Upper lobe of right lung (tissue), 1 donor: ENCODE measurements at regions not wholly inside any gene's neighbourhood (a gene's known extent, or its start where the extent isn't known, plus 50 kb on each side); places are given as distances from the start of the nearest gene placed in this dataset.

Experiments
- ATAC-seq: fragments of 200-7000 bp; cut with Tn5 transposase; one replicate; pipeline ENCODE4 v1.9.1; 2020; ENCODE audit warnings: mild to moderate bottlenecking, moderate library complexity
- DNase-seq: peaks from one replicate; pipeline ENCODE4 v3.0.0-alpha.2; 2020
- H3K27ac ChIP-seq: fragments of 200-600 bp; one replicate; pipeline ENCODE4 v1.8.0; 2022
- H3K27me3 ChIP-seq: fragments of 200-600 bp; one replicate; pipeline ENCODE4 v1.8.0; 2022; ENCODE audit warnings: mild to moderate bottlenecking
- H3K36me3 ChIP-seq: fragments of 200-600 bp; one replicate; pipeline ENCODE4 v1.8.0; 2022
- H3K4me1 ChIP-seq: fragments of 200-600 bp; one replicate; pipeline ENCODE4 v1.8.0; 2022
- H3K4me3 ChIP-seq: fragments of 200-600 bp; one replicate; pipeline ENCODE4 v1.8.0; 2022; ENCODE audit warnings: mild to moderate bottlenecking
- H3K9me3 ChIP-seq: fragments of 200-600 bp; one replicate; pipeline ENCODE4 v1.8.0; 2022
- intact Hi-C: fragments of 100-400 bp; cut with DNase I; formaldehyde crosslinking; loops from one replicate; pipeline ENCODE4 v1.11.0; 2022
- TF ChIP-seq, protein P1 (sequence below): fragments of 200-600 bp; IDR thresholded peaks from one replicate; pipeline ENCODE4 v1.8.0; 2022; ENCODE audit warnings: antibody characterized with exemption
- donor health status: DM: no; HTN: yes; CAD: no; lungs with severe emphysema.

DNA sequence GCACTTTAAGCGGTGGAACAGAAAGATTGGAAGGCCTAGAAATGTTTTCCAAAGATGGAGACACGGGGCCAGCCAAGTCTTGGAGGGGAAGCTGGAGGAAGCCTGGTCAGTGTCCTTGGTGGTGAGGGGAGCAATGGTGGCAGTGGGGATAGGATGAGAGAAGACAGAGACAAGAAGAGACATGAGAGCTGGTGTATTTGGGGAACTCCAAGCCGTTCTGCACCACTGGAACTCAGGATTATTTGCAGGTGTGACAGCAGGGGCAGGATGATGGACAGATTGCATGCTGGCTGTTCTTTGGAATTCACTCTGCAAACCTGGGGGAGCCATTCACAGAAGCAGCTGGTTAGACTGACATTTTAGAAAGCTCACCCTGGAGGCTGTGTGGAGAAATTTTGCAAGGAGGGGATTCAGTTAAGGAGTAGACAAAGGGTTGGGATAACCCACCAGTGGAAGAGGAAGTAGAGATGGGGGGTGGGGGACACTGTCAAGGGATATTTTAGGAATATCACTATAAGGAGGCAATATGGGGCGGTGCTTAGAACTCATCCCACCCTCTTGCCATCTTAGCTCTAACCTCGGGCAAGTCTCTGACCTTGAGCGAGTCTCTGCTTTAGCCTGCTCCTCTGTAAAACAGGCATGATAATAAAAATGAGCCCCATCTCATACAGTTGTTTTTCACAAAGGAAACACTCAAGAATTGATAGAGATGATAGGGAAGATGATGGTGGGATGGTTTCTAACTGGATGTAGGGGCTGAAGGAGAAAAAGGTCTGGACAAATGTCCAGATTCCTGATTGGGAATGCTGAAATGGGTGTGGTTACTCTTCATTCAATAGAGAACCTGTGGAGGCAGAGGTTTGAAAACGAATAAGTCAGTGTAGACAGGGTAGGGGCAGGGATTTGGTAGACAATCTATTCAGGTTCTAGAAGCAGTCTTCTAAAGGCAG, 175.8 kb downstream of the MYCN start:
- H3K36me3 ChIP-seq = no peaks in the 10 kb centered on the region
- H3K9me3 ChIP-seq = no peaks in the 10 kb centered on the region
- no peak overlapping the region for H3K27ac ChIP-seq
- DNase-seq = no peak
- no peak for ATAC-seq
- no peaks in the 10 kb centered on the region for H3K4me1 ChIP-seq
- intact Hi-C loops = no loop called here
- no peak overlapping the region for H3K4me3 ChIP-seq
- no peaks in the 10 kb centered on the region for H3K27me3 ChIP-seq
- TF ChIP-seq, protein P1, sequence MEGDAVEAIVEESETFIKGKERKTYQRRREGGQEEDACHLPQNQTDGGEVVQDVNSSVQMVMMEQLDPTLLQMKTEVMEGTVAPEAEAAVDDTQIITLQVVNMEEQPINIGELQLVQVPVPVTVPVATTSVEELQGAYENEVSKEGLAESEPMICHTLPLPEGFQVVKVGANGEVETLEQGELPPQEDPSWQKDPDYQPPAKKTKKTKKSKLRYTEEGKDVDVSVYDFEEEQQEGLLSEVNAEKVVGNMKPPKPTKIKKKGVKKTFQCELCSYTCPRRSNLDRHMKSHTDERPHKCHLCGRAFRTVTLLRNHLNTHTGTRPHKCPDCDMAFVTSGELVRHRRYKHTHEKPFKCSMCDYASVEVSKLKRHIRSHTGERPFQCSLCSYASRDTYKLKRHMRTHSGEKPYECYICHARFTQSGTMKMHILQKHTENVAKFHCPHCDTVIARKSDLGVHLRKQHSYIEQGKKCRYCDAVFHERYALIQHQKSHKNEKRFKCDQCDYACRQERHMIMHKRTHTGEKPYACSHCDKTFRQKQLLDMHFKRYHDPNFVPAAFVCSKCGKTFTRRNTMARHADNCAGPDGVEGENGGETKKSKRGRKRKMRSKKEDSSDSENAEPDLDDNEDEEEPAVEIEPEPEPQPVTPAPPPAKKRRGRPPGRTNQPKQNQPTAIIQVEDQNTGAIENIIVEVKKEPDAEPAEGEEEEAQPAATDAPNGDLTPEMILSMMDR = no peak

DNA sequence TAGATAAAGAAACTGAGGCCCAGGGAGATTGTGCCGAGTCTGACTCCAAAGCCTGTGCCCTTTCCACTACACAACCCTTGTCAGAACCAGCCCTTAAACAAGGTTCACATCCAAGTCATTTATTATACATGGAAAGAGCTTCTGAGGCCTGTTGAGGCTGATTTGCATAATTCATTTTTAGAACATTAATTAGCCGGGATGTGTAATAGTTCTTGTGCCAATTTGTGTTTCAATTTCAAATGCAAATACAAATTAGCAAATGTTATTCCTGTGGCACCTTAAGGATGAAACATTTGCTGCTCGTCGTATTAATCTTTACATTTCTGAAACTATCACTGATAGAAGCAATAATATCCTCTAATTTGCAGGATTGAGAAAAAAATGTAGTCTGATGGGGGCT, 174.9 kb downstream of the MYCN start:
- Histone ChIP-seq H3K36me3 (no peaks in the 10 kb centered on the region), H3K27ac (no peak overlapping the region), H3K4me1 (no peaks in the 10 kb centered on the region), H3K9me3 (no peaks in the 10 kb centered on the region), H3K27me3 (no peaks in the 10 kb centered on the region), H3K4me3 (no peak overlapping the region)
- DNase-seq (no peak), ATAC-seq (no peak)
- TF ChIP-seq, protein P1 = no peak
- intact Hi-C loops = no loop called here

DNA sequence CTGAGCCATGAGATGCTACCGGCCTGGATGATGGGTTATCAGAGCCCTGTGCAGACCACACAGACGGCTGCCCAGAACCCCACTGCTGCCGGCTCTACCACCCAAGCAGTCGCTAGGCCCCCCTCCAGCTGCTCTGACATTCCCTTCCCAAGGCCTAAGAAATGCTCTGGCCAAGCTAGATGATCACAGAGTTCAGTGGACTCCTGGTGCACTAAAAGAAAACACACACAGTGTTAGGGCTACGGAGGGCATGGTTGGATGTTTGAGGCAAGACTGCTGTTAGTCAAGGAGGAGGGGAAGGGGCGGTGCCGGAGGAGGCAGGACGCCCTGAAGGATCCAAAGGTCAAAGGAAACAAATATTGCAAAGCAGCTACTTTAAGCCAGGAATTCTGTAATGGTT, 174.5 kb downstream of the MYCN start:
- no peaks in the 10 kb centered on the region for H3K36me3 ChIP-seq
- no peak overlapping the region for H3K27ac ChIP-seq
- intact Hi-C loops = no loop called here
- TF ChIP-seq, protein P1 = no peak
- H3K4me1 ChIP-seq = no peaks in the 10 kb centered on the region
- H3K9me3 ChIP-seq = no peaks in the 10 kb centered on the region
- no peak for DNase-seq
- no peaks in the 10 kb centered on the region for H3K27me3 ChIP-seq
- no peak overlapping the region for H3K4me3 ChIP-seq
- no peak for ATAC-seq

DNA sequence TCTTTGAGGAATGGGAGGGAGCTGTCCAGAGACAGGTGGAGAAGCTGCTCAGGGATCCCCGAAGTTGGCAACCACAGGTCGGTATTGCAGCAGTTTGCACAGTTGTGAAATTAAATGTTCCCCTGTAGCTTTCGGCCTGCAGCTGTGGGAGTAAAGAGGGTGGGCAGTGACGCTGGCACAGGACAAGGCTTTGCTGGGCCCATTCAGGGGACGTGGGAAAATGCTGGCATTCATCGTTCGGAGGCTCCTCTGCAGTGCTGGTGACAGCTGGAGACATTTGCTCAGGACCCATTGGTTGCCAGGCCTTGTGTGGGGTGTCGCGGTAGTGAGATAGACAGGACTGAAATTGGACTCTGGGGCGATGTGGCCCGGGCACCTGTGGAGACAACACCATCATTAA, 173.7 kb downstream of the MYCN start:
- H3K36me3 ChIP-seq = no peaks in the 10 kb centered on the region
- intact Hi-C loops = no loop called here
- no peaks in the 10 kb centered on the region for H3K9me3 ChIP-seq
- DNase-seq = no peak
- H3K27ac ChIP-seq = no peak overlapping the region
- no peak for ATAC-seq
- no peaks in the 10 kb centered on the region for H3K4me1 ChIP-seq
- no peak overlapping the region for H3K4me3 ChIP-seq
- no peaks in the 10 kb centered on the region for H3K27me3 ChIP-seq
- TF ChIP-seq, protein P1 = no peak

DNA sequence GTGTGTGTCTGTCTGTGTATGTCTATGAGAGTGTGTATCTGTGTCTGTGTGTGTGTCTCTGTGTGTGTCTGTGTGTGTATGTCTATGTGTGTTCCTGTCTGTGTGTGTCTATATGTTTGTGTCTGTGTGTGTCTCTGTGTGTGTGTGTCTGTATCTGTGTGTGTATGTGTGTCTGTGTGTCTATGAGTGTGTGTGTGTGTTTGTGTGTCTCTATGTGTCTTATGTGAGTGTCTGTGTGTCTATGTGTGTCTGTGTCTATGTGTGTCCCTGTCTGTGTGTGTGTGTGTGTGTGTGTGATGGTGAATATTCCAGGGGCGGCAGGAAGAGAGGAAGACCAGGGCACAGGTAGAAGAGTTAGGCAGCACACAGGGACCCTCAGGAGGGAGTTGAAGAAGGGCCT, 173.2 kb downstream of the MYCN start:
- intact Hi-C loops = no loop called here
- Histone ChIP-seq H3K36me3 (no peaks in the 10 kb centered on the region), H3K4me1 (no peaks in the 10 kb centered on the region), H3K4me3 (no peak overlapping the region), H3K27me3 (no peaks in the 10 kb centered on the region), H3K27ac (no peak overlapping the region), H3K9me3 (no peaks in the 10 kb centered on the region)
- TF ChIP-seq, protein P1 = no peak
- DNase-seq (no peak), ATAC-seq (peak; percentile 41)
